K562 (cell line): ENCODE measurements at regions not wholly inside any gene's neighbourhood (a gene's known extent, or its start where the extent isn't known, plus 50 kb on each side); places are given as distances from the start of the nearest gene placed in this dataset.

Experiments used
- ATAC-seq: fragments of 200-7000 bp; cut with Tn5 transposase; 3 replicates; pipeline ENCODE4 v1.9.1; 2020; ENCODE audit warnings: moderate library complexity
- BruUV-seq: library from RNA; stranded (reverse); fragments of 400-500 nt; replicated peaks from 2 replicates; lab custom pipeline; 2021; lab: Mats Ljungman, UMichigan
- CTCF ChIA-PET: fragments of 300-600 bp; formaldehyde crosslinking; extraction: SDS; loops from one replicate; lab custom pipeline; 2021; ENCODE audit warnings: low intra/inter-chr PET ratio; lab: Yijun Ruan, JAX
- POLR2A ChIA-PET: fragments of 300-600, 350-650 bp; sonication (Branson Sonifier 250); formaldehyde crosslinking; extraction: SDS; loops from one replicate; lab custom pipeline; 2021; ENCODE audit warnings: antibody characterized with exemption, inconsistent platforms; lab: Yijun Ruan, JAX
- DNase-seq, 4 experiments: peaks; one replicate each; pipeline versions ENCODE4 v3.0.0 to v3.0.0-alpha.2; 2011 to 2018; ENCODE audit warnings: low spot score in 3 of 4, mixed read lengths in 3 of 4; ENCODE audit errors: extremely low read depth in 1 of 4
- FAIRE-seq: peaks from 2 replicates; lab custom pipeline; 2011; peaks lifted over from hg19 to GRCh38; lab: Jason Lieb, UNC
- H2AFZ ChIP-seq: 2 replicates; pipeline ENCODE4 v1.6.0; 2011; ENCODE audit warnings: low read depth, low read length, control low read depth, inconsistent platforms
- H3K27ac ChIP-seq: fragments of 200-600 bp; 3 replicates; pipeline ENCODE4 v1.8.0; 2011; ENCODE audit warnings: low read depth, mild to moderate bottlenecking, control low read depth, inconsistent platforms, low read length, moderate library complexity, mixed read lengths; ENCODE audit errors: extremely low read depth
- H3K27me3 ChIP-seq, 2 experiments: fragments of 300-600 bp in 1 of 2; 2 replicates in 1 of 2; 3 replicates in 1 of 2; pipeline versions ENCODE4 v1.6.0 to v1.8.0; 2011; ENCODE audit warnings: inconsistent platforms in 2 of 2, low read length in 2 of 2, mild to moderate bottlenecking in 1 of 2, mixed read lengths in 1 of 2, moderate library complexity in 1 of 2; ENCODE audit not compliant: control insufficient read depth in 2 of 2, insufficient read depth in 2 of 2
- H3K36me3 ChIP-seq: fragments of 300-600 bp; 3 replicates; pipeline ENCODE4 v1.8.0; 2011; ENCODE audit warnings: mild to moderate bottlenecking, low read length, inconsistent platforms; ENCODE audit not compliant: control insufficient read depth, insufficient read depth
- H3K4me1 ChIP-seq, 2 experiments: fragments of 200-600 bp in 1 of 2; replicated peaks in 1 of 2; 2 replicates in 1 of 2; 3 replicates in 1 of 2; pipeline versions ENCODE4 v1.5.1 to v1.8.0; 2011; ENCODE audit warnings: inconsistent platforms in 2 of 2, low read length in 2 of 2, mild to moderate bottlenecking in 1 of 2, mixed read lengths in 1 of 2, moderate library complexity in 1 of 2; ENCODE audit not compliant: control insufficient read depth in 2 of 2, insufficient read depth in 2 of 2
- H3K4me2 ChIP-seq: 2 replicates; pipeline ENCODE4 v1.6.1; 2011; ENCODE audit warnings: low read length, control low read depth, inconsistent platforms, mixed read lengths; ENCODE audit not compliant: insufficient read depth
- H3K4me3 ChIP-seq: fragments of 200-600 bp; sonication (generic), shearing (Covaris generic); 2 replicates; pipeline ENCODE4 v1.5.1; 2016; ENCODE audit warnings: control low read depth, inconsistent platforms
- H3K79me2 ChIP-seq: fragments of 200-600 bp; 3 replicates; pipeline ENCODE4 v1.8.0; 2011; ENCODE audit warnings: low read length, inconsistent platforms; ENCODE audit not compliant: control insufficient read depth, insufficient read depth
- H3K9ac ChIP-seq, 2 experiments: 2 replicates each; pipeline versions ENCODE4 v1.6.0 to v1.6.1; 2011; ENCODE audit warnings: low read depth in 2 of 2, low read length in 2 of 2, control low read depth in 1 of 2, inconsistent platforms in 1 of 2, mild to moderate bottlenecking in 1 of 2, mixed read lengths in 1 of 2; ENCODE audit not compliant: insufficient read depth in 1 of 2
- H3K9me1 ChIP-seq: one replicate; pipeline ENCODE4 v1.6.0; 2011; ENCODE audit warnings: inconsistent platforms, mild to moderate bottlenecking, low read length, moderate library complexity; ENCODE audit not compliant: control insufficient read depth, insufficient read depth
- H3K9me3 ChIP-seq: replicated peaks from 2 replicates; pipeline ENCODE4 v1.5.1; 2011; ENCODE audit warnings: low read depth, low read length, inconsistent platforms; ENCODE audit not compliant: control insufficient read depth, insufficient read depth
- H4K20me1 ChIP-seq: replicated peaks from 2 replicates; pipeline ENCODE4 v1.6.1; 2011; ENCODE audit warnings: low read length, inconsistent platforms, mixed read lengths; ENCODE audit not compliant: control insufficient read depth, insufficient read depth
- CHD2 ChIP-seq: IDR thresholded peaks from 2 replicates; pipeline ENCODE4 v1.6.1; 2011; ENCODE audit warnings: low read depth, low read length
- CUX1 ChIP-seq: fragments of 200-800 bp; sonication (Bioruptor generic); IDR thresholded peaks from 2 replicates; pipeline ENCODE4 v1.6.1; 2016; ENCODE audit warnings: missing genetic modification characterization, missing compliant biosample characterization
- CXXC5 ChIP-seq: fragments of 250-450 bp; sonication (Bioruptor Pico); IDR thresholded peaks from 2 replicates; pipeline ENCODE4 v1.8.0; 2022; ENCODE audit warnings: inconsistent platforms, mild to moderate bottlenecking, moderate library complexity
- EWSR1 ChIP-seq: fragments of 450-650 bp; IDR thresholded peaks from 2 replicates; pipeline ENCODE4 v1.6.1; 2018; ENCODE audit warnings: borderline replicate concordance, mild to moderate bottlenecking, low read depth, moderate library complexity; ENCODE audit not compliant: partially characterized antibody
- HNRNPUL1 ChIP-seq: fragments of 200-400 bp; formaldehyde crosslinking; IDR thresholded peaks from 2 replicates; pipeline ENCODE4 v1.6.1; 2017; ENCODE audit warnings: low read length
- MAZ ChIP-seq, 2 experiments: fragments of 450-650 bp in 1 of 2; sonication (generic) in 1 of 2; formaldehyde crosslinking; IDR thresholded peaks in 1 of 2; conservative IDR thresholded peaks in 1 of 2; 2 replicates each; pipeline versions ENCODE4 v1.4.0 to v1.5.0; 2020; ENCODE audit warnings: mild to moderate bottlenecking in 1 of 2, missing genetic modification reagents in 1 of 2
- NCOA1 ChIP-seq: fragments of 450-650 bp; IDR thresholded peaks from 2 replicates; pipeline ENCODE4 v1.6.1; 2016; ENCODE audit warnings: low read depth
- NCOA2 ChIP-seq, 2 experiments: fragments of 450-650 bp; IDR thresholded peaks; 2 replicates each; pipeline ENCODE4 v1.6.1; 2018; ENCODE audit warnings: mild to moderate bottlenecking in 2 of 2, moderate library complexity in 1 of 2; ENCODE audit not compliant: partially characterized antibody in 2 of 2
- PCBP1 ChIP-seq: fragments of 200-400 bp; formaldehyde crosslinking; IDR thresholded peaks from 2 replicates; pipeline ENCODE4 v1.6.1; 2018; ENCODE audit warnings: mild to moderate bottlenecking, low read depth, low read length; ENCODE audit not compliant: poor library complexity, severe bottlenecking
- PRMT5 ChIP-seq: sonication (generic); formaldehyde crosslinking; IDR thresholded peaks from 2 replicates; pipeline ENCODE4 v1.5.0; 2020; ENCODE audit warnings: missing genetic modification reagents
- SNIP1 ChIP-seq: fragments of 450-650 bp; IDR thresholded peaks from 2 replicates; pipeline ENCODE4 v1.7.1; 2017; ENCODE audit warnings: low read depth, mild to moderate bottlenecking
- SUPT5H ChIP-seq: fragments of 450-650 bp; IDR thresholded peaks from 2 replicates; pipeline ENCODE4 v1.6.1; 2016
- TARDBP ChIP-seq: fragments of 450-650 bp; IDR thresholded peaks from 2 replicates; pipeline ENCODE4 v1.6.1; 2016
- ZNF121 ChIP-seq: sonication (generic); formaldehyde crosslinking; conservative IDR thresholded peaks from 2 replicates; pipeline ENCODE4 v1.8.0; 2022; ENCODE audit warnings: missing genetic modification reagents
- ZNF780A ChIP-seq: fragments of 250-450 bp; sonication (Bioruptor Pico); IDR thresholded peaks from 2 replicates; pipeline ENCODE4 v1.5.0; 2021; ENCODE audit warnings: mild to moderate bottlenecking
- WGBS: fragments of 100-300 bp; shearing (Covaris generic); methylation state at CpG from one replicate; pipeline ENCODE4 v1.1.6; 2016; ENCODE audit warnings: low coverage, mixed read lengths; ENCODE audit not compliant: insufficient coverage; ENCODE audit errors: missing lambda C conversion rate; 5-methylcytosine and 5-hydroxymethylcytosine counted together
- in situ Hi-C: fragments of 300-500 bp; cut with MboI; formaldehyde crosslinking; loops from 4 replicates; pipeline ENCODE4 v1.15.0; 2018; ENCODE audit warnings: inconsistent platforms, mixed read lengths
- intact Hi-C: fragments of 100-400 bp; cut with micrococcal nuclease; formaldehyde crosslinking; loops from 2 replicates; pipeline ENCODE4 v1.14.2; 2022

DNA sequence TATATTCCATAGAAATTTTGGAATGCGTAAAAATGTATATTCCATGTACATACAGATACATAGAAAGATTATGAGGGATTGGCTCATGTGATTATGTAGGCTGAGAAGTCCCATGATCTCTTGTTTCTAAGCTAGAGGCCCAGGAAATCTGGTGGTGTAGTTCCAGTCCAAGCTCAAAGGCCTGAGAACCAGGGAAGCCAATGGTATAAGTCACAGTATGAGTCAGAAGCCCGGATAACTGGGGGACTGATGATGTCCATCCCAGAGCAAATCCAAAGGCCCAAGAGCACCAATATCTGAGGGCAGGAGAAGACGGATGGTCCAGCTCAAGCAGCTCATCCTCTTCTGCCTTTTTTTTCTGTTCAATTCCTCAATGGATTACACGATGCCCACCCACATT, 385.0 kb upstream of the KLHL29 start:
- WGBS: 3% methylated on average over 4 of the region's 4 CpGs
- no peaks in the 10 kb centered on the region for H4K20me1 ChIP-seq
- DNase-seq: no peak
- no peak overlapping the region for H3K4me3 ChIP-seq
- H3K27ac ChIP-seq: no peak overlapping the region
- H3K9ac ChIP-seq: no peak overlapping the region
- TF ChIP-seq ZNF121 (no peak), HNRNPUL1 (no peak), SUPT5H (no peak), CUX1 (CRISPR knock-in tag) (no peak), SNIP1 (no peak), NCOA2 (IDR thresholded peaks at IDR 0.05; ENCODE audit: partially characterized antibody in 2 of 2) (no peak), MAZ (CRISPR knock-in tag; conservative IDR thresholded peaks at IDR 0.05 in 1 of 2, IDR thresholded peaks at IDR 0.05 in 1 of 2) (no peak), TARDBP (no peak), CXXC5 (CRISPR knock-in tag) (no peak), EWSR1 (no peak), PRMT5 (CRISPR knock-in tag) (no peak), PCBP1 (no peak), ZNF780A (CRISPR knock-in tag) (no peak), CHD2 (no peak), NCOA1 (no peak)
- TF ChIP-seq, all 486 proteins: peak for 0
- ATAC-seq (no peak), FAIRE-seq (no peak)
- no peak overlapping the region for H3K4me2 ChIP-seq
- H3K9me3 ChIP-seq: no peaks in the 10 kb centered on the region
- intact Hi-C loops (no loop called here), in situ Hi-C loops (no loop called here)
- no peaks in the 10 kb centered on the region for H3K79me2 ChIP-seq
- no peak overlapping the region for H2AFZ ChIP-seq
- no peaks in the 10 kb centered on the region for H3K27me3 ChIP-seq
- H3K9me1 ChIP-seq: no peaks in the 10 kb centered on the region
- ChIA-PET CTCF (no interaction called here), POLR2A (interaction anchor here (1.0 kb wide), 2 partner anchors 9 to 11 kb away, joined by 3 read pairs; no protein-coding TSS in a partner anchor)
- no peaks in the 10 kb centered on the region for H3K36me3 ChIP-seq
- no peaks in the 10 kb centered on the region for H3K4me1 ChIP-seq
- no TSS peak for BruUV-seq
